ENCODE measurements at regions not wholly inside any gene's neighbourhood (a gene's known extent, or its start where the extent isn't known, plus 50 kb on each side); places are given as distances from the start of the nearest gene placed in this dataset.

DNA sequence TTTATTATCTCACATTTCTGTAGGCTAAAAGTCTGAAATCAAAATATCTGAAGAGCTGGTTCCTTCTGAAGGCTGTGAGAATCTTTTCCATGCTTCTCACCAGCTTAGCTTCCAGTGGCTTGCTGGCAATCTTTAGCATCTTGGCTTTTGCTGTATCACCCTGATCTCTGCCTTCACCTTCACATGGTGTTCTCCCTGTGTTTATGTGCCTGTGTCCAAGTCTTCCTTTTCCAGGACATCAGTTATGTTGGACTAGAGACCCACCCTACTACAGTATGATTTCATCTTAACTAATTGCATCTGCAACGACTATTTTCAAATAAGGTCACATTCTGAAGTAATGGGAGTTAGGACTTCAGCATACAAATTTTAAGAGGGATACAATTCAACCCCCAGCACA is 772.3 kb upstream of the ADAMTS5 start:
- TF ChIP-seq TARDBP (IDR thresholded peaks at IDR 0.05) (no peak), ZNF280B (CRISPR knock-in tag; IDR thresholded peaks at IDR 0.05) (no peak), EGR1 (conservative IDR thresholded peaks at IDR 0.05) (no peak)
- TF ChIP-seq, protein P1, sequence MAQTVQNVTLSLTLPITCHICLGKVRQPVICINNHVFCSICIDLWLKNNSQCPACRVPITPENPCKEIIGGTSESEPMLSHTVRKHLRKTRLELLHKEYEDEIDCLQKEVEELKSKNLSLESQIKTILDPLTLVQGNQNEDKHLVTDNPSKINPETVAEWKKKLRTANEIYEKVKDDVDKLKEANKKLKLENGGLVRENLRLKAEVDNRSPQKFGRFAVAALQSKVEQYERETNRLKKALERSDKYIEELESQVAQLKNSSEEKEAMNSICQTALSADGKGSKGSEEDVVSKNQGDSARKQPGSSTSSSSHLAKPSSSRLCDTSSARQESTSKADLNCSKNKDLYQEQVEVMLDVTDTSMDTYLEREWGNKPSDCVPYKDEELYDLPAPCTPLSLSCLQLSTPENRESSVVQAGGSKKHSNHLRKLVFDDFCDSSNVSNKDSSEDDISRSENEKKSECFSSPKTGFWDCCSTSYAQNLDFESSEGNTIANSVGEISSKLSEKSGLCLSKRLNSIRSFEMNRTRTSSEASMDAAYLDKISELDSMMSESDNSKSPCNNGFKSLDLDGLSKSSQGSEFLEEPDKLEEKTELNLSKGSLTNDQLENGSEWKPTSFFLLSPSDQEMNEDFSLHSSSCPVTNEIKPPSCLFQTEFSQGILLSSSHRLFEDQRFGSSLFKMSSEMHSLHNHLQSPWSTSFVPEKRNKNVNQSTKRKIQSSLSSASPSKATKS (CRISPR knock-in tag; IDR thresholded peaks at IDR 0.05): no peak
- TF ChIP-seq, protein P2, sequence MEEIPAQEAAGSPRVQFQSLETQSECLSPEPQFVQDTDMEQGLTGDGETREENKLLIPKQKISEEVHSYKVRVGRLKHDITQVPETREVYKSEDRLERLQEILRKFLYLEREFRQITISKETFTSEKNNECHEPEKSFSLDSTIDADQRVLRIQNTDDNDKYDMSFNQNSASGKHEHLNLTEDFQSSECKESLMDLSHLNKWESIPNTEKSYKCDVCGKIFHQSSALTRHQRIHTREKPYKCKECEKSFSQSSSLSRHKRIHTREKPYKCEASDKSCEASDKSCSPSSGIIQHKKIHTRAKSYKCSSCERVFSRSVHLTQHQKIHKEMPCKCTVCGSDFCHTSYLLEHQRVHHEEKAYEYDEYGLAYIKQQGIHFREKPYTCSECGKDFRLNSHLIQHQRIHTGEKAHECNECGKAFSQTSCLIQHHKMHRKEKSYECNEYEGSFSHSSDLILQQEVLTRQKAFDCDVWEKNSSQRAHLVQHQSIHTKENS (CRISPR knock-in tag; IDR thresholded peaks at IDR 0.05): no peak
